ENCODE measurements at regions not wholly inside any gene's neighbourhood (a gene's known extent, or its start where the extent isn't known, plus 50 kb on each side); places are given as distances from the start of the nearest gene placed in this dataset.
"Not testable (repeated sequence)": the region's sequence is repeated elsewhere in the genome, so short reads cannot be mapped to it uniquely, and the experiment has no call there.

DNA sequence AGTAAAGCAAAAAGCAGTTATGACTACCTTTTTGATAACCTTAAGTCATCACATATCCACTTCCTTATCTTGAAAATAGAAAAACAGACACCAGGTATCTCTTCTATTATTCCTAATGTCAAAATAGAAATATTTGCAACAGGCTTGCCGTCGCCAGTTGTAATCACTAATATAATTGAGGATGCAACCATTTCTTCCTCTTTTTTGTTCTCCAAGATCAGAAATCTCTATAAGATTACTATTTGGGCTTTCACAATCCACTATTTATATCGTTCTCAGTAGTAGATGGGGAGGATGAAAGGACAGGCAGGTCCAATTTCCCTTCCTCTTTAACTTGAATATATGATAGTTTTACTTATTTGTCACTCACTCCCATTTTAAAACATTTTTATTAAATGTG, 130.2 kb upstream of the HMGA2 start:
- no peak for FAIRE-seq

DNA sequence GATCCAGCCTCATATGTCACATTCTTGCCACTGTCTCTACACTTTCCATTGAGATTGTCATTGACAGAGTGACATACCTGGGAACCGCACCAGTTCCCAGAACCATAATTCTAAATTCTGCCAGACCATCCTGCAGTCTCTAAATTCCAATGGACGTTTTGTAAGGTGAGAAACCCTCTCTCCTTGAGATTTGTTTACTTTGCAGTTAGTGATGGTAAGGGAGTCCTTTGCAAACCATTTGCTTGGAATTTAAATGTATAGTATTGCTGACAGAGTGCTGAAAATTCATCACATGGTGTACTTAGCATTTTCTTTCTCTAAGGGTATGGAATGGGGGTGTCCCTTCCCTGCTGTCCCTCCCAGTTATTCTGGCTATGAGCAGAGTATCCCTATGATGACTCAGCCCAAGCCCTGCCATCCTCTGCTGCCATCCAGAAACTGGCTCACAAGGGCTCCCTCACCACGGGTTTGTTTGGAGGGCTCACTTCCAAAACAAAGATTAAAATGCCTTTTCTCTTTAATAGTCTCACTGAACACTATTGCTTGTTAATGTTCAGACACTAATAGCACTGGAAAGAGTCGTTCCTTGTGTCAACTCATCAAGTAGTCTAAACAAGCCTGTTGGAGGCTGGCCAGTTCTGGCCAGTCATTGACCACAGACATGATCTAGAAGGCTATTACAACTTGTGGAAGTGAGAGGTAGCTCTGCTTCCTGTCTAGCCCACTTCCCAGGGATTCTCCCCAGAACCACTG, 129.0 kb upstream of the HMGA2 start:
- peak; percentile 90 for FAIRE-seq

DNA sequence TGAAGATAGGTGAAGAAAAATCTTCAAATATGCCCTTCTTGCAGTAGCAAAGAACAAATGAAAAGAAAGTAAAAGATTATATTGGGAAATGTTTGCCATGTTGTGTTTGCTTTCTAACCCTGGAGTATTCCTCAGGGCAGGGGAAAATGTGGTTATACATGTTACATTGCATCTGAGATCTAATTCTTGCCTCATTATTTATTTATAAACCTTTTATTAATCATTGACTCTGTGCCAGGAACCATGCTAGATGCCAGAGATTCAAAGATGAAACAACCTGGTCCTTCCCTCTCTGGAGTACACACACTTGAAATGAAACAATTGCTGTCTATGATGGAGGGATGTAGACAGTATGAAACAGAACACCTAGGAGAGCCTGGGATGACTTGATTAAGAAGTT, 128.1 kb upstream of the HMGA2 start:
- FAIRE-seq: no peak

DNA sequence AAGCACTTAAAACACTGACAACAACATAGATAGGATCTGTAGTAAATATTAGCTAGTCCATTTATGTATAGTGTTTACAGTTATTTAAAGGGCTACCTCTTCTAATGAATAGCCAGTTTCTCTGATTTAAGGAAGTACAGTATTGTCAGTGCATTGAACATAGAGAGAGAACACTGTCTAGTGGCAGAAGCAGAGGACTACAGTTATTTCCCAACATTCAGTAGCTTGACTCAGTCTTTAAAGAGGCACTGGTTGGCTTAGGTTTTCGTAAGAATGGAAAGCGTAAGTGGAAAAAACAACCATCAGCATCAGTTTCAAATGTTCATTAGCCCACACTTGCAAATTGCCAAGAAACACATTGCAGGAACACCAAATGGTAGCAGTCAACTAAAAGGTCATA, 125.0 kb upstream of the HMGA2 start:
- FAIRE-seq: no peak

DNA sequence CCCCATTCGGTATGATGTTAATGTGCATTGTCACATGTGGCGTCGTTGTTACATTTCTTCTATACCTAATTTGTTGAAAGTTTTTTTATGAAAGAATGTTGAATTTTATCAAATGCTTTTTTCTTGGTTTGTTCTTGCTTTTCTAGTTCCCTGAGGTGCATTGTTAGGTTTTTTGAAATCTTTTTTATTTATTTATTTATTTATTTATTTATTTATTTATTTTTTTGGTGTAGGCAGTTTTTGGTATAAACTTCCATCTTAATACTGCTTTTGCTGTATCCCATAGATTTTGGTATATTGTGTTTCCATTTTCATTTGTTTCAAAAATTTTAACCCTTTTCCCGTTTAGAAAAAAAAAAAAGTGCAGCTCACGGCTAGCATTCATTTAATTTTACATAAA, 121.1 kb upstream of the HMGA2 start:
- FAIRE-seq: peak; percentile 13

DNA sequence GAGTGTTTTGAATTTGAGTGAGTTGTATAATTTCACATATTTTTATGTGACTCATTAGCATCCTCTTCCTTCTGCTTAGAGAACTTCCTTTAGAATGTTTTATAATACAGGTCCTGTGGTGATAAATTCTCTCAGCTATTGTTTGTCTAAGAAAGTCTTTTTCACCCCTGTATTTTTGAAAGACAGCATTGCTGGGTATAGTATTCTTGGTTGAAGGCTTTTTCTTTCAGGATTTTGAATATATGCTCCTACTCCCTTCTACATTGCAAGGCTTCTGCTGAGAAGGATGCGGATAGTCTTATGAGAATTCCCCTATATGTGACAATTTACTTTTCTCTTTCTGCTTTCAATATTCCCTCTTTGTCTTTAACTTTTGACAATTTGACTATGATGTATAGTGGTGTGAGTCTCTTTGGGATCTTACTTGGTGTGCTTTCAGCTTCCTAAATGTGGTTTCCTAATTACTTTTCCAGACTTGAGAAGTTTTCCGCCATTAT, 118.9 kb upstream of the HMGA2 start:
- FAIRE-seq: no peak

DNA sequence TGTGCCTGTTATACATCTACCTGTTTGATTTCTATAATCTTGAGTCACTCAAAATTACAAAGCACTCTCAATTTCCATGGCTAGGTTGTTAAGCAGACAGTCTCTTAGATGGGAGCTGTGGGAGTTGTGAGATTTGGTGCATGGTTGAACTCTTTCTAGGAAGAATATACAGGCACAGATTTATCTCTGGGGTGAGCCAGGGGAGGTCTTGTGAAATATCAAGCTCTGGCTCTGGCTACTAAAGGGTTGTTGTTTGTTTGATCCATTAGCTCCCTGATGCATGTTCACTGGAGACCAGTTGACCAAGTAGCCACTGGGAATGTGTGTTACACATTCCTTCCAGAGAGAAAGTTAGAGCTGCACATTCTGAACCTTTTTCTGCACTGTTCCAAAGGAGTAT, 117.2 kb upstream of the HMGA2 start:
- no peak for FAIRE-seq

DNA sequence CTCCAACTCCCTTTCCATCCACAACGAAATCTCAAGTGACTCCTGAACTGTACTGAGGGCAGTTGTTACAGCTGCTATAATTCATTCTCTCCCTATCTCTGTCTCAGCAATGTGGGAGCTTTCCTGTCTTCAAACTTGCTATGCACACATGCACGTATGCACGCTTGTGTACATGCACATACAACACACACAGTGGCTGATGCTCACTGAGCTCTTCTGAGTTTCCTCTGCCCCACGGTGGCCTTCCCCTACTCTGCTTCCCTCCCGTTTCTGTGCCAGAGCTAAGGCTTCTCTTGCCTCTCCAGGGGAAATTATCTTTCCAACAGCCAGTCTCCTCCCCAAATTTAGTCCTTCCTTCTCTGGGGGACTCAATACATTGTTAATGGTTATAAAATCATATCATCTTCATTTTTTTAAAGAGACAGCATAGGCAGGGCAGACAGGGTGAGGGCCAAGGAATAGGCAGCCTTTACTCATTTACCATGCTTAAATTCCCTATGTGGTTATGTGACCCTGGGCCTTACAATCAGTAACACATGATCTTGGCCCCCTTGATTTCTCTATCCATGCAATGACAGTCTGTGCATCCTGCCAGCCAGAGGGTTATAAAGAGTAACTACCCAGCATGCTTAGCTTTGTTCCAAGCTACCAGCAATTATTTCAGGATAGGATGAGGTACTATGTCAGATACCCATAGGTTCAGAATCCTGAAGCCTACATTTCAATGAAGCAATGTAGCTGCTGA, 111.9 kb upstream of the HMGA2 start:
- no peak for FAIRE-seq

DNA sequence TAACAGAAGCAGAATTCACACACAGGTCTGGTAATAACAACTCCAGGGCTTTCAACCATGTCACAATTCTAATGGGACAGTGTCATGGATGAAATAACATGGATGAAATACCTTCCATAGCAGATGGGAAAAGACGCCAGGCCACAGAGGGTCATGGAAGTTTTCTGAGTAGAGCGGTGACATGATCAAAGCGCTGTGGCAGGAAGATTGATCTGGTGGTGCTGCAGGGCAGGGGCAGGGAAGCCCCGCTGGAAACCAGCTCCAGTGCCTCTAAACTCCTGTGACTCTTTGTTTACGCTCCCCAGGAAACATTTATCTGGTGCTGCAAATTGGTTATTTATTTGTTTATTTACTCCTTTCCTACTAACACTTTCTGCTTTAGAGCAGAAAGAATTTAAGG, 108.3 kb upstream of the HMGA2 start:
- FAIRE-seq: no peak

DNA sequence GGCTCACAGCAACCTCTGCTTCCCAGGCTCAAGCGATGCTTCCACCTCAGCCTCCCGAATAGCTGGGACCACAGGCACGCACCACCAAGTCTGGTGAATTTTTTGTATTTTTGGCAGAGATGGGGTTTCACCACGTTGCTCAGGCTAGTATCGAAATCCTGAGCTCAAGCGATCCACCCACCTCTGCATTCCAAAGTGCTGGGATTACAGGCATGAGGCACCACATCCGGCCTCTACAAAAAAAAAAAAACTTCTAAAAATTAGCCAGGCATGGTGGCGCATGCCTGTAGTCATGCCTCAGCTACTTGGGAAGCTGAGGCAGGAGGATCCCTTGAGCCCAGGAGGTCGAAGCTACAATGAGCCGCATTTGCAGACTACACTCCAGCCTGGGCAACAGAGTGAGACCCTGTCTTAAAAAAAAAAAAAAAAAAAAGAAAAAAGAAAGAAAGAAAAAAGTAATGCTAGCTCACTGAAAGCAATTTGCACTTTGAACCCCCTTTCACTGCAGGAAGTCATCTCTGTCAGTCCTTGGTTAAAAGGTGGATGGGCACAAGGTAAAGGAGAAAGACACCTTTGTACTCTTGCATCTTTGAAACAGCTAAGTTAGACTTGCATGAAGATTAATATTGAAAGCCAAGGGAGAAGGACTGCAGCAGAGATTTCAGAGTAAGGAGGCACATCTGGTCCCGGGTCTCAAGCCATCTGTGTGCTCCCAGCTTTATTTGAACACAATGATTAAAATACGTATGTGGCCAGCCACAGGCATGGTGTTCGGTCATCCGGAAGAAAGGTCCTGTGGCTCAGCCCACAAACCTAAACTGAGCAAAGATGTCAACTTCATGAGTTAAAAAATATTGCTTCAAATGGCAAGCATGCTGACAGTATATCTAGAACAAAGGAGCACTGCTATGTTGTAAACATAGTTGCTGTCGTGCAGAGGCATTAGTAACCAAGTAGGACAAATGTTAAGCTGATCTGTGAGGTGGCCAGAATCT, 103.8 kb upstream of the HMGA2 start:
- no peak for FAIRE-seq

DNA sequence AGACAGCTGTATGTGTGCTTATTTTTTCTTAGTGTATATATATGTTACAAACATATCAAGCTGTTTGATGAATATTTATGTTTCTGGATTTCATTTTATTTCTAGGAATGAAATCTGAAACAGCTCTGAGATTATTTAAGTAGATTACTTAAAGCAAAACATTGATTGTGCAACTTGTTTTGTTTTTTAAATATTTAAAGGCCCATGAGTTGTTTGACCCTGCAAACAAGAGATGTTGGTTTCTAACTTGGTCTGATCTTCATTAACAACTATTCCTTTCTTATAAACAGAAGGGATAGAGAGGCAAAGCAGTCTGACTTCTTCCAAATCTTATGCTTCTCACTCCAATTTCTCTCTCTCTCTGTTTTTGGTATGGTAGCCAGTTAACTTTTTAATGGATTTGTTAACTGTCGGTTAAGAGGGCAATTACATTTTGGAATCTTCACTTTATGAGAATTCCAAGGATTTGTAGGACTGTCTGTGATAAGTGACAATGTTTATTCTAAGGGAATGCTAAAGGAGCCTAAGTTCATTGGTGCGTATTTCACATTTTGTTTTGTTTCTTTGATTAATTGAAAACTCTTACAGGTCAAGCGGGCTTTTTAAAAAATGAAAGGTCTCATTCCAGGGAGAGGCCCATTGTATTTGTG, 102.6 kb upstream of the HMGA2 start:
- FAIRE-seq: no peak

DNA sequence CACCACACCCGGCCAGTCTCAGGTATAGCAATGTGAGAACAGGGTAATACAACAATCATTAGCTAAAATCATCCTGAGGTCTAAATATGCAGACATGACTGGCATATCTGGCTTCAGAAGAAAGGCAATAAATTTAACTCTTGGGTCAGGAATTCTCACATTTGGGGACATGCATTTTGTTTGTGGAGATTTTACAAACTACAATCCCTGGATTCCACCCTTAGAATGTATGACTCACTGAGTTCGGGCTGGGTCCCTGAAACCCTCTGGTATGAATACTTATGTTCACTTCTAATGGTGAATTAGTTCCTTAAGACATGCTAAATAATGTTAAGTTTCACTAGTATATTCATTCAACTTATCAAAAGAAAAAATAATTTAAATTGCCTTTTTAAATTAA, 98.9 kb upstream of the HMGA2 start:
- FAIRE-seq: no peak

DNA sequence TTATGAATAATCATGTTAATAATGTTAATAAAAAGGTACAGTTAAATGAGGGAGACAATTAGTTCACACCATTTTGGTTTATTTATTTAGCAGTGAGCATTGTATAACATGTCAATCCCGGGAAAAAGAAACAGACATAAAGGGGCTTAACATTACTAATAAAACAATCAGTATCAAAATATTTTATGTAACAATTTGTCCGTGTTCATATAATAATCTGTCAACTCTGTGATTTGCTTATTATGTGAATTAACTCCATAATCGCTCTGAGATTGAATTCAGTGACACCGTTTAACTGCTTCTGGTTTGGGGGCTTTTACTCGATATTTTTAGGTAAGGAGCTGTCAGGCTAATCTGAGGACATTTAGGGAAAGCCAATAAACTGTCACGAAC, 95.8 kb upstream of the HMGA2 start:
- no peak for FAIRE-seq

DNA sequence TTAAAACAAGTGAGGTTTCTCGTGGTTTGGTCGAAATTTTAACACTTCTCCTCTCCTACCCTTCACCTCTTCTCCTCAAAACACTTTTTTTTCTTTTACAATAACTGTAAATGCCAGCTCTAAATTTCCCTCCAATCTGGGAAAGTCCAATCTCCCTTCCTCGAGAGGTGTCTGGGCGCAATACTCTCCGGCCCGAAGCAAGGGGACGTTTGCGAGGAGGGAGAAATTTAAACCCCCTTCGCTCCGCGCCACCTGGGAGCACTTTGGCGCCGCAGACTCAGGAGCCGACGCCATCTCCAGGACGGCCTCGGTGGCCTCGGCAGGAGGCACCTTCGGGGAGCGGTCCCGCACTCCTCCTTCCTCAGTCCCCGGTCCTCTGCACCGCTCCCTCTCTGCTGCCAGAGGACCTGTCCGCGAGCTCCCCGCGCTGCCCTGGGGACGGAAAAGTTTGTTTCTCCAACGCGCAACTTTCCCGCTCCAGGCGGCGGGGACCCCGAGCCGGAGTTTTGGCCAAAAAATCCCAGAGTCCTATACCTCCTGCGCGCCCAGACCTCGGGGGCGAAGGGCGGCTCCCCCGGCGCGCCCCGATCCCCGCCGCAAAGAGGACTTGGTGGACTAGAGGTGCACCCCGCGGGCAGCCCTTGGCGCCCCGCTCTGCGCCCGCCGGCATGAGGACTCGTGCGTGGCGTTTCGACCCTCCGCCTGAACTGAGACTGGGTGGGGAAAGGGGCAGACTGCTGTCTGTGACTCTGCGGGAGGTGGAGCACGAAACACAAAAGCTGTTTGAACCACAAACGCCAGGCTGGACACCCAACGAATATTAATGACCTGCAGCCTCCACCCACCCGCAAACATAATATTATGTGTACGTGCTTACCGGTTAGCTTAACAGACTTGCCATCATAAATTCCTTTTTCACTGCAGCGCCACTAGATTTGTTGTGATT, 95.2 kb upstream of the HMGA2 start:
- FAIRE-seq: no peak

DNA sequence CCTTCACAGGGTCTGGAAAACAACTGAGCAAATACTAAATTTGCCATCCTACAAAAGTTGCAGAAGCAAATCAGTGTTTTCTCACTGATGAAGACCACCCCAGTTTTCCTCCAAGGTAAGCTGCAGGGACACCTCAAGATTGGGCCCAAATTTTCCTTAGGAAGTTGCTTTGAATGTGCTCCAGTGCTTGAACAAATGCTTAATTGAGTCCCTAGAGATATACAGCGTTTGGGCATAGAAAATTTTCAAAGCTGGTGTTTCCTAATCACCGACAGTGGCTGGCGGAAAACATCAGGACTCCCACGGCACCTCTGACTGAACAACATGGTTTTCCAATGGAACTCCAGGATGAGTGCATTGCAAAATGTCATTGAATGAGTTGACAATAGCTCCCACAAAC, 92.5 kb upstream of the HMGA2 start:
- no peak for FAIRE-seq

DNA sequence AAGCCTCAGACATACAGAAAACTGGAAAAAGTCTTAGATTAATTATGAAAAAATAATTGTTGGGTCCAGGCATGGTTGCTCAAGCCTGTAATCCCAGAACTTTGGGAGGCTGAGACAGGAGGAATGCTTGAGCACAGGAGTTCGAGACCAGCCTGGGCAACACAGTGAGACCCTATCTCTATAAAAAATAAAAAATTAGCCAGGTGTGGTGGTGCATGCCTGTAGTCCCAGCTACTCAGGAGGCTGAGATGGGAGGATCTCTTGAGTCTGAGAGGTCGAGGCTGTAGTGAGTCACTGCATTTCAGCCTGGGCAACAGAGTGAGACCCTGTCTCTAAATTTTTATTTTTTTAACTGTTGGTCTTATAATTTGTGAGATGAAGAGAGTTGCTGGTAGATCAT, 90.6 kb upstream of the HMGA2 start:
- FAIRE-seq: not testable (repeated sequence)

DNA sequence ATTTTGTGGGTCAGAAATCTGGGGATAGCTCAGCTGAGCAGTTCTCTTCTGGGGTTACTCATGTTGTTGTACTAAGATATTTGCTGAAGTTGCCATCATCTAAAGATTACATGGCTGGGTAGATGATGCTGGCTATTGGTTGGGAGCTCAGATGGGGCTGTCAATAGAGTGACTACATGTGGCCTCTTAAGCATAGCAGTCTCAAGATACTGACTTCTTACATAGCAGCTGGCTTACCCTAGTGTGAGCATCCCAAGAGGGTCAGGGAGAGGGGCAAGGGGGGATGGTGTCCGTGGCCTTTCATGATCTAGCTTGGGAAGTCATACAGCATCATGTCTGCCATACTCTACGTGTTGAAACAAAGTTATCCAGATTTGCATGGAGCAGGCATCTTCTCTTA, 90.1 kb upstream of the HMGA2 start:
- no peak for FAIRE-seq

DNA sequence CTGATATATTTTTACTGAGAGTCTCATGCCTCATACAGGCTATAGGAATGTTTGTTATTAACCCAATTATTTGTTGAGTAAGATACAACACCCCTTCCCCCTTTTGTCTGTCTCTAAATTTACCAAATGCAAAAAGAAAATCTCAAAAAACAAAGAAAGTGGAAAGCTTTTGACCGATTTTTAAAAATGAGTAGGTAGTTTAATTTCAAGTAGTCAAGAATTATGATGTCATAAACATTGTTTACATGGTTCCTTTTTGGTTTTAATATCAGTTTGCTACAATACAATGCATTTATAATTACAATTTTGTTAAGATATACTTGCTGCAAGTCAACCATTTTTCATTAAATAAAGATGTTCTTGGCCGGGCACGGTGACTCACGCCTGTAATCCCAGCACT, 84.7 kb upstream of the HMGA2 start:
- no peak for FAIRE-seq

DNA sequence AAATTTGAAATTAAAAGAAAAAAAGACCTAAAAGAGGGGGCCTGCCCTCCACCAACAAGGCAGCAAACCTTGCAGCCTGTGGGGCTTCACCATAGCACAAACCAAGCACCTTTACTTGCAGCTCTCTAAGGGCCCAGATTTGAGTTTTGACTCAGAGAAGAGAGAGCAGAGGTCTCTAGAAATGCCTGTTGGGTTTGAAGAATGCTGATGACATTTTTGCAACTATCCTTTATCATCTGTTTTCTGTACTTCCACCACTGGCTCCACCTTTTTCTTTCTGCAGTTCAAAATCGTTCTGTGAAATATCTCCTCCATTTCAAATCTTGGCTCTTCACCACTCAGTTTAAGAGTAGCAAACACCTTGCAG, 83.8 kb upstream of the HMGA2 start:
- FAIRE-seq: no peak

DNA sequence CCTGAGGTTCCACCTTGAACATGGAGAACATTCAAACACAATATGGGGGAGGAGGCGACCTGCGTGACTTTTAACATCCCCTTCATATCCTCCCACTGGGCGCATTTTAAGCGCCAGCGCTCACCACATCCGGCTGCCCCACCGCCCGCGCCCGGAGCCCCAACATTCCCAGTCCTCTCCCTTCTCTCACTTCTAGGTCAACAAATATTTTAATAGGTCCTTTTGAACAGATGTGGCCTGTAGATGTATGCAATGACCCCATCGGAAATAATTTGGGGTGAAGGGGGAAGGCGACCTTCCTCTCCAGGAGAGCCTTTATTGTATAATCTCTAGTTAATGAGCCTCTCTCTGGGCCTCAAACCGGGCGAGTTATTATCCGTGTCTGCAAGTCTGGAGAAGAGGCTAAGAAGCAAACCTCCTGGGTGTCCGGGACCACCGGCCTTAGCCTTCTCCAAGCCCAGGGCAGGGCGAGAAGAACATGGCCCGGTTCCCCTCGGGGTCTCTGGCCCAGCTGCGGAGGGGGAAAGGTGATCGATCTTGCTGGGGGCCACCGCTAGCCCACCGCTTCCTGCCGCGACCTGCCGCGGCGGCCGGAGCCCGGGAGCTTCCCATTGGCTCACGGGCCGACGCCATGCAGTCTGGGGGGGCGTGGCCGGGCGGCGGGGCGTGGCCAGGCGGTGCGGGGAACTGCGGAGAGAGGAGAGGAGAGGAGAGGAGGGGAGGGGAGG, 83.2 kb upstream of the HMGA2 start:
- FAIRE-seq: no peak

DNA sequence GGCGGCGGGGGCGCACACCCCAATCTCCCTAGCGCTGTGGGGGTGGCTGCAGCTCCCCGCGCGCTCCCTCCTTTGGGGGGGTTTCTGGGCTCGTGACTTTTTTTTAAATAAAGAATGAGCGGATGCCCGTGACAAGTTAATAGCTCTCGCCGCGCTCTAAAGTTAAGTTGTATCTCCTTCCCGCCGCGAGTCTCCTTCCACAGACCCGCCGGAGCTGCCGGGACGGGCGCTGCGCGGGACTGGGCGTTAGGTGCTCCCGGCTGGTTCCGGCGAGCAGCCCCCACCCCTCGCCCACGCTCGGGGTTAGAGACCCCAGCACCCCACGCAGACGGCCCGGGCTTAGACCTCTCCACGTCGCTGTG, 82.6 kb upstream of the HMGA2 start:
- FAIRE-seq: no peak
